ENCODE measurements at regions not wholly inside any gene's neighbourhood (a gene's known extent, or its start where the extent isn't known, plus 50 kb on each side); places are given as distances from the start of the nearest gene placed in this dataset.

- H3K9ac ChIP-seq (ENCODE audit: low read length): no peak overlapping the region
- peaks cover 17% of the 10 kb centered on the region for H3K4me1 ChIP-seq (ENCODE audit: control insufficient read depth, insufficient read depth, low read length)
- H3K4me3 ChIP-seq (ENCODE audit: low read length): no peak overlapping the region
- H3K36me3 ChIP-seq (ENCODE audit: control insufficient read depth, insufficient read depth, low read length): no peaks in the 10 kb centered on the region
- no peaks in the 10 kb centered on the region for H3K27me3 ChIP-seq (ENCODE audit: control insufficient read depth, insufficient read depth, low read length)
- no peaks in the 10 kb centered on the region for H3K9me3 ChIP-seq (ENCODE audit: control insufficient read depth, low read length)
Measured at GRCh38 chr1:168977618-168978017, 128.9 kb upstream of the ATP1B1 start.

DNA sequence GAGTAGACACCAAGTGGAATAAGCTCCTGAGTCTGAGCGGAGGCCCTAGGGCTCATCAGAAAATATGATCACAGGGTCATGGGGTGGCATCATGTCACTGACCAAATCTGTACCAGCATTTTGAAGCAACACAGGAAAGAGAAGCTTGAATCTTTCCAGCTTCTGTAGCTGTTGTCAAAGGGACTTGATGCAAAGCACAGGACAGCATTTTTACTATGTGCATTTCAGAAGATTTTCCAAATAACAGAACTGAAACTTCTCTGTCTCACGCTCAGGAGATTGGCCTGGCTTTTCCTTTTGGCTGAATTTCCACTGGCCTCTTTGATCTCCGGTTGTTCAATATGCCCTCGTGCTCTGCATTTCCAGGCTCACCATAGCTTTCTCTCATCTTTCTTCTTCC lies 127.2 kb upstream of the ATP1B1 start:
- H3K36me3 ChIP-seq (ENCODE audit: control insufficient read depth, insufficient read depth, low read length): no peaks in the 10 kb centered on the region
- H3K9ac ChIP-seq (ENCODE audit: low read length): no peak overlapping the region
- H3K27me3 ChIP-seq (ENCODE audit: control insufficient read depth, insufficient read depth, low read length): no peaks in the 10 kb centered on the region
- H3K9me3 ChIP-seq (ENCODE audit: control insufficient read depth, low read length): no peaks in the 10 kb centered on the region
- H3K4me1 ChIP-seq (ENCODE audit: control insufficient read depth, insufficient read depth, low read length): peaks cover 17% of the 10 kb centered on the region
- H3K4me3 ChIP-seq (ENCODE audit: low read length): no peak overlapping the region

GRCh38 chr1:168980180-168980579 lies 126.3 kb upstream of the ATP1B1 start:
- Histone ChIP-seq H3K27me3 (ENCODE audit: control insufficient read depth, insufficient read depth, low read length) (no peaks in the 10 kb centered on the region), H3K4me1 (ENCODE audit: control insufficient read depth, insufficient read depth, low read length) (peaks cover 17% of the 10 kb centered on the region), H3K36me3 (ENCODE audit: control insufficient read depth, insufficient read depth, low read length) (no peaks in the 10 kb centered on the region)

GRCh38 chr1:168980656-168981055 lies 125.8 kb upstream of the ATP1B1 start:
- no peak overlapping the region for H3K9ac ChIP-seq (ENCODE audit: low read length)
- H3K27me3 ChIP-seq (ENCODE audit: control insufficient read depth, insufficient read depth, low read length): no peaks in the 10 kb centered on the region
- H3K36me3 ChIP-seq (ENCODE audit: control insufficient read depth, insufficient read depth, low read length): no peaks in the 10 kb centered on the region
- H3K4me1 ChIP-seq (ENCODE audit: control insufficient read depth, insufficient read depth, low read length): peaks cover 17% of the 10 kb centered on the region
- H3K4me3 ChIP-seq (ENCODE audit: low read length): no peak overlapping the region
- H3K9me3 ChIP-seq (ENCODE audit: control insufficient read depth, low read length): no peaks in the 10 kb centered on the region

More at GRCh38 chr1:168980180-168980579, 126.3 kb upstream of the ATP1B1 start:
- H3K4me3 ChIP-seq (ENCODE audit: low read length): no peak overlapping the region
- H3K9me3 ChIP-seq (ENCODE audit: control insufficient read depth, low read length): no peaks in the 10 kb centered on the region
- no peak overlapping the region for H3K9ac ChIP-seq (ENCODE audit: low read length)

DNA sequence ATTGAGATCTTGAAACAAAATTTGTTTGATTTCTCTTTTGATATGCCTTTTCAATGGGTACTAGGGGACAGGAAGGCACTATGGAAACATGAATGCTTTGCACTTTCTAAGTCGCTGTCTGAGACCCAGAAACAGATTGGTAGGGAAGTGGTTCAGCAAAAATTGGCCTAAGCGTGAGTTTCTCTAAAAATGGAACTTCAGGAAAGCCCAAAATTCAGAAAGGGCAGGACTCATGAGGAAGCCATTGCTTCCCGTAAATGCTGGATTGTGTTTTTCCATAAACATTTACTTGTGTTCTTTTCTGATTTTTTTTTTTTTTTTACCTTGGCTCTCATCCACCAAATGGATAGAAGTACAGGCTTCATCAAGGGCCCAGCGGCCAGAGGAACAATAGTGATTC lies 123.7 kb upstream of the ATP1B1 start:
- Histone ChIP-seq H3K36me3 (ENCODE audit: control insufficient read depth, insufficient read depth, low read length) (no peaks in the 10 kb centered on the region), H3K9ac (ENCODE audit: low read length) (no peak overlapping the region), H3K4me3 (ENCODE audit: low read length) (no peak overlapping the region), H3K4me1 (ENCODE audit: control insufficient read depth, insufficient read depth, low read length) (peaks cover 9% of the 10 kb centered on the region), H3K27me3 (ENCODE audit: control insufficient read depth, insufficient read depth, low read length) (no peaks in the 10 kb centered on the region), H3K9me3 (ENCODE audit: control insufficient read depth, low read length) (no peaks in the 10 kb centered on the region)

DNA sequence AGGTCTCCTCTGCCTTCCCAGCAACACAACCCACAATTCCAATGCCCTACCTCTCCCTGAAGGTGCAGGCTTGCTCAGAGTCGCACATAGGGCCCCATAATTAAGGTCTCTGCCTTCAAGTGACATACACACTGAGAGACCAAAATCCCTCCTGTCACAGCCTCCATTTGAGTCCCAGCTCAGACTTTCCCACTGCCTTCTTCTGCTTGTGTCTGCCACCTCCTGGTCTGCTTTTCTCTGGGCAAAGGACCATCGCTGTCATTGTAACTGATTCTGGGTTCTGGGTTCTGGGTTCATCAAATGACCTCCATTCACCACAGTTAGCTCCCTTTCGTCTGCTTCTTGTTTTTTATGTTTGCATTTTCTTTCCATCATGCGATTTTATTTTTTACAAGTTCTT lies 119.2 kb upstream of the ATP1B1 start:
- no peaks in the 10 kb centered on the region for H3K9me3 ChIP-seq (ENCODE audit: control insufficient read depth, low read length)
- H3K36me3 ChIP-seq (ENCODE audit: control insufficient read depth, insufficient read depth, low read length): no peaks in the 10 kb centered on the region
- H3K27me3 ChIP-seq (ENCODE audit: control insufficient read depth, insufficient read depth, low read length): no peaks in the 10 kb centered on the region
- peaks cover 6% of the 10 kb centered on the region for H3K4me1 ChIP-seq (ENCODE audit: control insufficient read depth, insufficient read depth, low read length)
- H3K4me3 ChIP-seq (ENCODE audit: low read length): no peak overlapping the region
- H3K9ac ChIP-seq (ENCODE audit: low read length): no peak overlapping the region

DNA sequence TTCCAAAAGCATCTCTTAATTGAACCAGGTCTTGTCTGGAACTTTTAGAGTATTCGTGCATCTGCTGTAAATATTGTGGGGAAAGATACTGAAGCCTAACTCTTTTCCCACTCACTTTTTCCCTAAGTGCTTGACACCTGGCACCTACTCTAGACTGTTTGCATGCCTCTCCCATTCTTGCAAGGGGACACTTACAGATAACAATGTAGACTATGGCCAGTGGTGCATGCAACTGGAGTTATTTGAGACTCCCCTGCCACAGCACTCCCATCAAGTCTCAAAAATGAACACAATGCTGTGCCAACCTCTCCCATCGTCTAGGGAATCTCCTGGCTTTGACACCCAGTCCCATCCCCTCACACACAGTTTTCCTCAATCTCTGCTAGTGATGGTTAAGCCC lies 118.6 kb upstream of the ATP1B1 start:
- H3K4me3 ChIP-seq (ENCODE audit: low read length): no peak overlapping the region

DNA sequence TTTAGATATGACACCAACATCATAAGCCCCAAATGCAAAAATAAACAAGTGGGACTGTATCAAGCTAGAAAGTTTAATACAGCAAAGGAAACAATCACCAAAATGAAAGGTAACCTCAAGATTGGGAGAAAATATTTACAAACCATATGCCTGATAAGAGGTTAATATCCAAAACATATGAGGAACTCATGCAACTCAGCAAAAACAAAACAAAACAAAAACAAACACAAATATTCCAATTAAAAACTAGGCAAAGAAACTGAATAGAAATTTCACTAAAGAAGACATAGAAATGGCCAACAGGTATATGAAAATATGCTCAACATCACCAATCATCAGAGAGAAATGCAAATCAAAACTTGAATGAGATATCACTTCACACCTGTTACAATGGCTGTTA lies 116.5 kb upstream of the ATP1B1 start:
- H3K9me3 ChIP-seq (ENCODE audit: control insufficient read depth, low read length): no peaks in the 10 kb centered on the region
- H3K4me3 ChIP-seq (ENCODE audit: low read length): no peak overlapping the region
- no peaks in the 10 kb centered on the region for H3K36me3 ChIP-seq (ENCODE audit: control insufficient read depth, insufficient read depth, low read length)
- no peaks in the 10 kb centered on the region for H3K27me3 ChIP-seq (ENCODE audit: control insufficient read depth, insufficient read depth, low read length)
- H3K9ac ChIP-seq (ENCODE audit: low read length): no peak overlapping the region
- H3K4me1 ChIP-seq (ENCODE audit: control insufficient read depth, insufficient read depth, low read length): peaks cover 6% of the 10 kb centered on the region

More for the DNA sequence above, 118.6 kb upstream of the ATP1B1 start:
- Histone ChIP-seq H3K4me1 (ENCODE audit: control insufficient read depth, insufficient read depth, low read length) (peaks cover 6% of the 10 kb centered on the region), H3K36me3 (ENCODE audit: control insufficient read depth, insufficient read depth, low read length) (no peaks in the 10 kb centered on the region), H3K9me3 (ENCODE audit: control insufficient read depth, low read length) (no peaks in the 10 kb centered on the region), H3K27me3 (ENCODE audit: control insufficient read depth, insufficient read depth, low read length) (no peaks in the 10 kb centered on the region), H3K9ac (ENCODE audit: low read length) (no peak overlapping the region)

DNA sequence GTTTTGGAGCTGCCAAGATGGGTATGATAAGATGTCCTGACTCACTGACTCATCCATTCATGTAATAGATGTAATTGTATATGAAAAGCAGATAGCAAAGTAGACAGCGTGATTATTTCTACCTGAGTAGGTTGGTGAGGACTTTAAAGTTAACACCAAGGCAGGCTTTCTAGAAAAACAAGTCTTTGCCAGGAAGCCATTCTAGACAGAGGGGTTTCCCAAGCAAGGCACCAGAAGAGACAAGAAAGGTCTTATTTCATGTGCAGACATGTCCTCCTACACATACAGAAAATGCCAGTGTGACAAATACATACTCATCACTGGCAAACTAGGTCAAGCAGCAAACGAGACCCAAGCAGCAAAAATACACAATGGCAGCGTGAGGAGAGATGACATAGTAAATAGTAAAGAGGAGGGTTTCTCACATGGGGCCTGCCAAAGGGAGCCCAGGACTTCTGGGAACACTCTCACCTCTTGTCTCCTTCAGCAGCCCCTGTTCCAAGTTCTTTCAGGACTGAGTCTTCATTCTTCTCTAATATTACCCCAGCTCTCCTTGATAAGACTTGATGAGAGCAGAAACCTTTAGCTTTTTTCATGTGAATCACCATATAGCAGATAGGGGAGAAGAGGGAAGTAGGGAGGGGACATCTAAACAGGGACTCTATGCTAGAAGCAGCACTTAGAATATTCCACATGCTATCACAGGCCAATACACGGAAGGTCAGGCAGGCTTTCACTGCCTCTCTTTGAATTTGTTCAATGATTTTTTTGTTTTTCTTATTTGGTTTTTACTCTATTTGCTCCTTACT lies 114.6 kb upstream of the ATP1B1 start:
- Histone ChIP-seq H3K9ac (ENCODE audit: low read length) (no peak overlapping the region), H3K27me3 (ENCODE audit: control insufficient read depth, insufficient read depth, low read length) (no peaks in the 10 kb centered on the region), H3K4me3 (ENCODE audit: low read length) (no peak overlapping the region), H3K36me3 (ENCODE audit: control insufficient read depth, insufficient read depth, low read length) (no peaks in the 10 kb centered on the region), H3K4me1 (ENCODE audit: control insufficient read depth, insufficient read depth, low read length) (peaks cover 6% of the 10 kb centered on the region), H3K9me3 (ENCODE audit: control insufficient read depth, low read length) (no peaks in the 10 kb centered on the region)

GRCh38 chr1:169001353-169001752 lies 105.1 kb upstream of the ATP1B1 start:
- H3K4me3 ChIP-seq (ENCODE audit: low read length): no peak overlapping the region
- no peak overlapping the region for H3K9ac ChIP-seq (ENCODE audit: low read length)
- no peaks in the 10 kb centered on the region for H3K9me3 ChIP-seq (ENCODE audit: control insufficient read depth, low read length)

GRCh38 chr1:169003864-169004516 lies 102.5 kb upstream of the ATP1B1 start:
- H3K4me3 ChIP-seq (ENCODE audit: low read length): no peak overlapping the region
- no peaks in the 10 kb centered on the region for H3K9me3 ChIP-seq (ENCODE audit: control insufficient read depth, low read length)
- no peak overlapping the region for H3K9ac ChIP-seq (ENCODE audit: low read length)
- H3K36me3 ChIP-seq (ENCODE audit: control insufficient read depth, insufficient read depth, low read length): no peaks in the 10 kb centered on the region
- H3K27me3 ChIP-seq (ENCODE audit: control insufficient read depth, insufficient read depth, low read length): no peaks in the 10 kb centered on the region
- H3K4me1 ChIP-seq (ENCODE audit: control insufficient read depth, insufficient read depth, low read length): no peaks in the 10 kb centered on the region

More at GRCh38 chr1:169001353-169001752, 105.1 kb upstream of the ATP1B1 start:
- Histone ChIP-seq H3K4me1 (ENCODE audit: control insufficient read depth, insufficient read depth, low read length) (no peaks in the 10 kb centered on the region), H3K36me3 (ENCODE audit: control insufficient read depth, insufficient read depth, low read length) (no peaks in the 10 kb centered on the region), H3K27me3 (ENCODE audit: control insufficient read depth, insufficient read depth, low read length) (no peaks in the 10 kb centered on the region)

DNA sequence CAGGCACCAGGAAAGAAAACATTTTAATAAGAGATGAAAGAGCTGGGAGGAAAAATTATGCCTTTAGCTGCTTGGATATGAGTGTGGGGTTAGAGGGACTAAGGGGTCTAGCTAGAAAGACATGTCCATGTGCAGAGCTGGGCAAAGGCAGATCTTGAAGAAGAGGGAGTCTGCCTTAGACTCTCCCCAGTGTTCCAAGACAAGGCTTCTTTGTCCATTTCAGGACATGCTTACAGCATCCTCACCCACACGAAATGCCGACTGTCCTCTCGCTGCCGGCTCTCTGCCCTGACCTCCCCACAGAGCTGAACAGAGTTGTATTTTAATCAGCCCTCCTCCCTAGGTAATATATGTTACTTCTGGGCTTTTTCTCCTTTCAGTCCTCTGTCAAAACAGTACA lies 100.7 kb upstream of the ATP1B1 start:
- Histone ChIP-seq H3K4me1 (ENCODE audit: control insufficient read depth, insufficient read depth, low read length) (no peaks in the 10 kb centered on the region), H3K9me3 (ENCODE audit: control insufficient read depth, low read length) (no peaks in the 10 kb centered on the region), H3K36me3 (ENCODE audit: control insufficient read depth, insufficient read depth, low read length) (no peaks in the 10 kb centered on the region), H3K27me3 (ENCODE audit: control insufficient read depth, insufficient read depth, low read length) (no peaks in the 10 kb centered on the region), H3K4me3 (ENCODE audit: low read length) (no peak overlapping the region), H3K9ac (ENCODE audit: low read length) (no peak overlapping the region)

Measured in mucosa of stomach (tissue), 1 donor.